Cardiac fibroblast (primary cell): ENCODE measurements at regions not wholly inside any gene's neighbourhood (a gene's known extent, or its start where the extent isn't known, plus 50 kb on each side); places are given as distances from the start of the nearest gene placed in this dataset.

Experiments
- DNase-seq, 2 donors: peaks; one replicate each; pipeline versions ENCODE4 v3.0.0 to v3.0.0-alpha.2; 2010; ENCODE audit warnings: low read depth in 2 of 2
- H3K4me3 ChIP-seq, 2 donors: replicated peaks in 1 of 2; 1 replicate in 1 of 2; 2 replicates in 1 of 2; pipeline ENCODE4 v1.5.1; 2011; ENCODE audit warnings: low read depth in 2 of 2, low read length in 2 of 2, mild to moderate bottlenecking in 2 of 2, moderate library complexity in 1 of 2
- TF ChIP-seq, protein P1 (sequence below): IDR thresholded peaks from one replicate; pipeline ENCODE4 v1.5.1; 2011; ENCODE audit warnings: low read depth, mild to moderate bottlenecking, low read length, inconsistent platforms

DNA sequence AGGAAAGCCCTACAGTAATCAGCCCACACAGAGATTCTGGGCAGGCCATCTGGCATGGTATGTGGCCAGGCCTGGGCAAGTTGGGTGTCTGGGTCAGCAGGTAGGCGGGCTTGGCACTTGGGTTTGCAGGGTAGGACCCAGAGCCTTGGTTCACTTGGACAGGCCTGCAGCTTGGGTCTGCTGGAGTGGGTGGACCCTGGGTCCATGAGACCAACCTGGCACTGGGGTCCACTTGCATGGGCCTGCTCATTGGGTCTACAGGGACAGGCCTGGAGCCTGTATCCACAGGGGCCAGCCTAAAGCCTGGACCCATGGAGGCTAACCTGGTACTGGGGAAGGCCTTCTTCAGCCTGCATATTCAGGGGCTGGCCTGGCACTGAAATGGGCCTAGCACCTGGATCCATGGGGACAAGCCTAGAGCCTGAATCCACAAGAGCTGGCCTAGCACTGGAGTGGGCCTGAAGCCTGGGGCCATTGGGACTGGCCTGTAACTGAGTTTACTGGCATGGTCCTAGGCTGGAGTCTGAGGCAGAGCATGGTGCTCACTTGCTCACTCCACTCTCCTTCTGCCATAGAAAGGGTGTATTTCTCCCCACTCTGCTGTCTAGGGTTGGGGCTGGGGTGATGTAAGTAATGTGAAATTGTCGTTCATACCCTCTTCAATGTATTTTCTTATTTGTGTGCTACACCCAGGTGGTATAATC lies 315.0 kb downstream of the AHR start:
- H3K4me3 ChIP-seq: no peak overlapping the region
- TF ChIP-seq, protein P1, sequence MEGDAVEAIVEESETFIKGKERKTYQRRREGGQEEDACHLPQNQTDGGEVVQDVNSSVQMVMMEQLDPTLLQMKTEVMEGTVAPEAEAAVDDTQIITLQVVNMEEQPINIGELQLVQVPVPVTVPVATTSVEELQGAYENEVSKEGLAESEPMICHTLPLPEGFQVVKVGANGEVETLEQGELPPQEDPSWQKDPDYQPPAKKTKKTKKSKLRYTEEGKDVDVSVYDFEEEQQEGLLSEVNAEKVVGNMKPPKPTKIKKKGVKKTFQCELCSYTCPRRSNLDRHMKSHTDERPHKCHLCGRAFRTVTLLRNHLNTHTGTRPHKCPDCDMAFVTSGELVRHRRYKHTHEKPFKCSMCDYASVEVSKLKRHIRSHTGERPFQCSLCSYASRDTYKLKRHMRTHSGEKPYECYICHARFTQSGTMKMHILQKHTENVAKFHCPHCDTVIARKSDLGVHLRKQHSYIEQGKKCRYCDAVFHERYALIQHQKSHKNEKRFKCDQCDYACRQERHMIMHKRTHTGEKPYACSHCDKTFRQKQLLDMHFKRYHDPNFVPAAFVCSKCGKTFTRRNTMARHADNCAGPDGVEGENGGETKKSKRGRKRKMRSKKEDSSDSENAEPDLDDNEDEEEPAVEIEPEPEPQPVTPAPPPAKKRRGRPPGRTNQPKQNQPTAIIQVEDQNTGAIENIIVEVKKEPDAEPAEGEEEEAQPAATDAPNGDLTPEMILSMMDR: no peak
- DNase-seq: no peak

DNA sequence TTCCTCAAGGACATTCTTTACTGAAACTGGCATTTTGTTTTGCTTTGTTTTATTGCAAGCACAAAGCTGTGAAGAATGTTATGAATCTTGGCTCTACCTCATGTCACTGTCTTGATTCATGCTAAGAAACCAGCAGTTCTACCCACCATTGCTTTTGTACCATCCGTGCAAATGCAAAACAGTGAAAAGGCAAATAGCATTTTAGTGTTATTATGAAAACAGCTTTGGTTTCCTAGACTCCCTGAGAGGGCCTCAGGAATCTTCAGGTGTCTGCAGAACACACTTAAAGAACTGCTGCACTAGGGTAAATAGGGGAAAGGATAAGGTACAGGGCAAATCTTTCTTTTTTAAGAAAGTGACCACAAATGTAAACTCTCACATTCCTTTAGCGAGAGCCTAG lies 318.9 kb downstream of the AHR start:
- no peak overlapping the region for H3K4me3 ChIP-seq
- TF ChIP-seq, protein P1: no peak
- DNase-seq: no peak

DNA sequence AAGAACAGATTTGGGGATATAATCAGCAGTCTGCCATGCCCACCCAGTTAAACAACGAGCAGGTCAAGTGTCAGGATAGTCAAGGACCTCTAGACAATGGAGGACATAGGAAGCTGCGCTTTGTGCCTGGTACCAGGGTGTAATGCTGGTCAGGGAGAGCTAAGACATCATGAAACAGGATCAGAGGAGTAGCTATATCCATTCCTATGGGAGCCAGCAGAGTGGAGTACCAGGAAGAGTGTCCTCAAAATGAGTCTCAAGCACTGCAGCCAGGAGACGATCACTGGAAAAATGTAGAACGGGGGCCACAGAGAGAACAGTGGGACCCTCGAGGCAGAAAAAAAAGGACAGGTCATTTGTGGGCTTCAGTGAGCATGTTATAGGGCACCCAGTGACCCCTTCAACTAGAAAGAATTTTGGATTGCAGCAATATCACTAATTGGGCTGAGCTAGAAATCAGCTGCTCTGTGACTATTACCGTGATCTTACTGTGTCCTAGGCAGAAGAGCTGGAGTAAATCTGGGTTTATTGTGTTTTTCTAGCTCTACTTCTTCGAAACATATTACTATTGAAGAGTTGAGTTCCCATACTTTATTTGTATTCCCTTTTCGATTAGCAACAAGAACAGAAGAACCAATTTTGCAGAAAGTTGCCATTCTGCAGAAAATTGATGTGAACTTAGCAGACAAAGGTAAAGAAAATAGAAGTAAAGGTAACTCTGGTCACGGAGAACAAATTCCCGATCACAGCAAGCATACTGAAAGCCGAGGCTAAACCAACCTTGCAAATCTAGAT lies 319.6 kb downstream of the AHR start:
- no peak overlapping the region for H3K4me3 ChIP-seq
- TF ChIP-seq, protein P1: no peak
- DNase-seq: no peak

DNA sequence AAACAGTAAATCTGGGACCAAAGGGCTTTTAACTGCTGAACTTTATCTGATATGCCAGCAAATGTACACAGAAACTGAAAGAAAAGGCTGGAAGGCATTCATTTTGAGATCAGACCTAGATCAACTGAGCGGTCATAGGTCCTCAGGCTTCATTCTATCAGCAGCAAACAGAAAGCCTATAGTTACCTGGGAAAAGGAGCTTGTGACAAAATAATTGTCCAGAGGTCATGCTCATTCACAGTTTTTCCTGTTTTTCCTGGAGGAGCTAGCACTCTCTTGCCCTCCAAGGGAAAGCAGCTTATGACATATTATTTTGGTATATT lies 320.2 kb downstream of the AHR start:
- no peak overlapping the region for H3K4me3 ChIP-seq
- DNase-seq: no peak
- TF ChIP-seq, protein P1: no peak

DNA sequence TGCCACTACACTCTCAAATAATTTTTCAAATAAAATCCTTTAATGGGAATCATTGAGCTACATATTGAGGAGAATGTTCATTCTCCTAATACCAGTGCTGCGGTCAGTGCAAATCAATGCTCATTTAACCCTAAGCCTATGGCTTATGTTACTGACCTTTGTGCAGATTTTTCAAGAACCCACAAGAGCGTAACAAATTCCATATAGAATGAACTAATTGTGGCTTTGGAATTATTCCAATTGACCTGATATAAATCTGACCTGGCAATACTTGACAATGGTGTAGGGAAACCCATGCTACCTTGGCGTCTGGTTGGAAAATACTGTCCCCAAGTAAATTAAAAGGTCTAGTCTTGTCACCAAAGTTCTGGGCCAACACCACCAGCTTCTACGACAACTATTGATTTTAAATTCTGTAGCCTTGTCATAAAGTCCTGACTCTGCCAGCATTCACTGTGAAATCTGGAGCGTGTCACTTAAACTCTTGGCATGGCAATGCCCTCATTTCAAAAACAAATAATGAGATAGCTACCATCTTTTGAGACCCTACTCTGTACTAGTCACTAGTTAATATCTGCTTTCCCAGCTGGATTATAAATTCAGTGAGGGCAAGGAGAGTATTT lies 320.9 kb downstream of the AHR start:
- no peak overlapping the region for H3K4me3 ChIP-seq
- no peak for DNase-seq
- TF ChIP-seq, protein P1: no peak

DNA sequence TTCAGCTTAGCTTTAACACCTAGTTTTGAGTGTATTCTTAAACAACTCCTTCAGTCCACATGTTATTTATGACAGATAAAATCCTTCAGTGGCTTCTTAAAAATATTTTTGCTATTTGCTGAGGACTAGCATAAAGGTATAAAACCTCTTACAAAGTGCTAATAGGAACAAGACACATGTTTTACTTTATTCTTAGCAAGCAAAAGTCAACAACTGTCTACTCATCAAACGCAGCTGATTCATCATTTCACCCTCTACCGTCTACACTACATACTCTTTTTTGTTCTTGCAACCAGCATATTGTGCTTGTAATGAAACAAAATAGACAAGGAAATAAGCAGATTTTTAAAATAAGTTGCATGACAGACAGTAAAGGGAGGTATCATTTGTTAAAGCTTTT lies 319.7 kb downstream of the SNX13 start:
- H3K4me3 ChIP-seq: no peak overlapping the region
- TF ChIP-seq, protein P1: no peak
- no peak for DNase-seq
